ENCODE measurements at regions not wholly inside any gene's neighbourhood (a gene's known extent, or its start where the extent isn't known, plus 50 kb on each side); places are given as distances from the start of the nearest gene placed in this dataset.

DNA sequence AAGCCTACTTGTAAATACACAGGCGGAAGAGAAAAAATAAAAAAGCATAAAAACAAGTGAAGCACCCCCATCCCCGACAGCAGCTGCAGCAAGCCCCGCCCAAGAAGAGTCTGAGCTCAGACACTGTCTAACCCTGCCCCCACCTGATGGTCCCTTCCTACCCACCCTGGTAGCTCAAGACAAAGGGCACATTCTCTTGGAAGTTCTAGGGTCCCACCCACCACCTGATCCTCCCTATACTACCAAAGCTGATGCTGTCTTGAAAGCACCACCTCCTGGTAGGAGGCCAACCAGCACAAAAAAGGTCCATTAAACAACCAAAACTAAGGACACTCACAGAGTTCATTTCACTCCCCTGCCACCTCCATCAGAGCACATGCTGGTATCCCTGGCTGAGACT lies 308.2 kb downstream of the KLHL13 start:
- DNase-seq (ENCODE audit: low spot score): no peak
- TF ChIP-seq, protein P1, sequence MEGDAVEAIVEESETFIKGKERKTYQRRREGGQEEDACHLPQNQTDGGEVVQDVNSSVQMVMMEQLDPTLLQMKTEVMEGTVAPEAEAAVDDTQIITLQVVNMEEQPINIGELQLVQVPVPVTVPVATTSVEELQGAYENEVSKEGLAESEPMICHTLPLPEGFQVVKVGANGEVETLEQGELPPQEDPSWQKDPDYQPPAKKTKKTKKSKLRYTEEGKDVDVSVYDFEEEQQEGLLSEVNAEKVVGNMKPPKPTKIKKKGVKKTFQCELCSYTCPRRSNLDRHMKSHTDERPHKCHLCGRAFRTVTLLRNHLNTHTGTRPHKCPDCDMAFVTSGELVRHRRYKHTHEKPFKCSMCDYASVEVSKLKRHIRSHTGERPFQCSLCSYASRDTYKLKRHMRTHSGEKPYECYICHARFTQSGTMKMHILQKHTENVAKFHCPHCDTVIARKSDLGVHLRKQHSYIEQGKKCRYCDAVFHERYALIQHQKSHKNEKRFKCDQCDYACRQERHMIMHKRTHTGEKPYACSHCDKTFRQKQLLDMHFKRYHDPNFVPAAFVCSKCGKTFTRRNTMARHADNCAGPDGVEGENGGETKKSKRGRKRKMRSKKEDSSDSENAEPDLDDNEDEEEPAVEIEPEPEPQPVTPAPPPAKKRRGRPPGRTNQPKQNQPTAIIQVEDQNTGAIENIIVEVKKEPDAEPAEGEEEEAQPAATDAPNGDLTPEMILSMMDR (IDR thresholded peaks at IDR 0.05; ENCODE audit: extremely low read depth, insufficient read depth, missing control alignments): no peak
- in situ Hi-C loops (cut with MboI; ENCODE audit: low pct_unique_long_range_greater_than_20kb, low sequenced_read_pairs, unreplicated experiment): no loop called here

DNA sequence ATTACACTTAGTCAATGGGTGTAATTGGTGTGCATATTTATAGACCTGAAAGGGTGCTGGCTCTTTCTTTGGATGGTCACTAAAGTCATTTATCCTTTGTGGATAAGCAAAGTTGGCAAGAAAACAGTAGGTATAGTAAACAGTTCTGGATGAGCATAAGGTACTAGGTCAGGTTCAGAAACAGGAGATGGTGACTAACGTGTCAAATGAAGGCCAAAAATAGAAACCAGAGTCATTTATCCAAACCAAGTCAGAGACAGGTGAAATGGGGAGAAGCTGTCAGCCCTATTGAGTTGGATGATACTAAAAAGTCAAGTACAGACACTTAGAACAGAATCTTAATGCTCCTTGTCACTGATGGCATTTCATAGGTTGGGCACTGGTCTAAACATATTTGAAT lies 313.1 kb downstream of the KLHL13 start:
- TF ChIP-seq, protein P1 (IDR thresholded peaks at IDR 0.05; ENCODE audit: extremely low read depth, insufficient read depth, missing control alignments): no peak
- in situ Hi-C loops (cut with MboI; ENCODE audit: low pct_unique_long_range_greater_than_20kb, low sequenced_read_pairs, unreplicated experiment): no loop called here
- DNase-seq (ENCODE audit: low spot score): no peak

DNA sequence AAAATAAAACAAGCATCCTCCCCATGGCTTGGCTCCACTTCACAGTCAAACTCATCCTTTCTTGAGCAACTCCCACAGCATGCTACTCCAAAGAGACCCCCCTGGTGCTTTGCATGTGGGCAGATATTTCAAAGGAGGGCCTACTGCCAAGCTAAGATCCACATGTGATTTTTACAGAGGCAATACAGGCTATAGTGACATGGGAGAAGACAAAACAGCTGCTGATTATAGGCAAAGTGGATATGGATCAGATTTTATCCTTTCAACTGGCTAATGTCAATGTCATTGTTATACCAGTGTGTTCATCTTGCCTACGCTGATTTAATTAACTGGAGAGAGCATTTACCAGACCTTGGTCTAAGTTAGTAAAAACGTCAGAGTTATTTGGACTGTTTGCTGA lies 328.3 kb downstream of the KLHL13 start:
- TF ChIP-seq, protein P1 (IDR thresholded peaks at IDR 0.05; ENCODE audit: extremely low read depth, insufficient read depth, missing control alignments): no peak
- in situ Hi-C loops (cut with MboI; ENCODE audit: low pct_unique_long_range_greater_than_20kb, low sequenced_read_pairs, unreplicated experiment): no loop called here
- no peak for DNase-seq (ENCODE audit: low spot score)

DNA sequence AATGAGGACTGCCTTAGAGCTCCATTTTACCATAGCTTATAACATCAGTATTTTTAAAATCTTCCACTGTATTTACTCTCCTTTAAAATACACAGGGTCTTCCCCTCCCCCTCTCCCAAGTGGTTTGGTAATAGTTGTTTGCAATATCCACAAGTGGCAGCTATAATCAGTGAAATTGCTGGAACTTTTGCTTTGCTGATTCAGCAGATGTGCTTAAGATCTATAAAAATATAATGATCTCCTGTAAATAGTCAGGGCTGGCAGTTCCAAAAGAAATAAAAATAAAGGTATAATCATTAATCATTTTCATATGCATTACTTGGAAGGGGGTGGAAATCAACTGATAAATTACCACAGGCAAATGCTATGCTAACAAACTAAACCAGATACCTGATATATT lies 345.2 kb downstream of the KLHL13 start:
- TF ChIP-seq, protein P1 (IDR thresholded peaks at IDR 0.05; ENCODE audit: extremely low read depth, insufficient read depth, missing control alignments): no peak
- no peak for DNase-seq (ENCODE audit: low spot score)
- in situ Hi-C loops (cut with MboI; ENCODE audit: low pct_unique_long_range_greater_than_20kb, low sequenced_read_pairs, unreplicated experiment): no loop called here

DNA sequence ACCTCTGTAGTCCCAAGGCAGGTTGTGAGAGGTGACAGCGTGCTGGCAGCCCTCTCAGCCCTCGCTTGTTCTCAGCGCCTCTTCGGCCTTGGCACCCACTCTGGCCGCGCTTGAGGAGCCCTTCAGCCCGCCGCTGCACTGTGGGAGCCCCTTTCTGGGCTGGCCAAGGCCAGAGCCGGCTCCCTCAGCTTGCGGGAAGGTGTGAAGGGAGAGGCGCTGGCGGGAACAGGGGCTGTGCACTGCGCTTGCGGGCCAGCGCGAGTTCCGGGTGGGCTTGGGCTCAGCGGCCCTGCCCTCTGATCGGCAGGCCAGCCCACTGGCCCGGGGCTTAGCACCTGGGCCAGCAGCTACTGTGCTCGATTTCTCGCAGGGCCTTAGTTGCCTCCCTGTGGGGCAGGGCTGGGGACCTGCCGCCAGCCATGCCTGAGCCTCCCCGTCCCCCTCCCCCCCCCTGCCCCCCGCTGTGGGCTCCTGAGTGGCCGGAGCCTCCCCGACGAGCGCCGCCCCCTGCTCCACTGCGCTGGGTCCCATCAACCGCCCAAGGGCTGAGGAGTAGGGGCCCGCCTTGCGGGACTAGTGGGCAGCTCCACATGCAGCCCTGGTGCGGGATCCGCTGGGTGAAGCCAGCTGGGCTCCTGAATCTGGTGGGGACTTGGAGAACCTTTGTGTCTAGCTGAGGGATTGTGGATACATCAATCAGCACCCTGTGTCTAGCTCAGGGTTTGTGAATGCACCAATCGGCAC lies 347.6 kb downstream of the KLHL13 start:
- TF ChIP-seq, protein P1 (IDR thresholded peaks at IDR 0.05; ENCODE audit: extremely low read depth, insufficient read depth, missing control alignments): no peak
- DNase-seq (ENCODE audit: low spot score): no peak
- in situ Hi-C loops (cut with MboI; ENCODE audit: low pct_unique_long_range_greater_than_20kb, low sequenced_read_pairs, unreplicated experiment): no loop called here

DNA sequence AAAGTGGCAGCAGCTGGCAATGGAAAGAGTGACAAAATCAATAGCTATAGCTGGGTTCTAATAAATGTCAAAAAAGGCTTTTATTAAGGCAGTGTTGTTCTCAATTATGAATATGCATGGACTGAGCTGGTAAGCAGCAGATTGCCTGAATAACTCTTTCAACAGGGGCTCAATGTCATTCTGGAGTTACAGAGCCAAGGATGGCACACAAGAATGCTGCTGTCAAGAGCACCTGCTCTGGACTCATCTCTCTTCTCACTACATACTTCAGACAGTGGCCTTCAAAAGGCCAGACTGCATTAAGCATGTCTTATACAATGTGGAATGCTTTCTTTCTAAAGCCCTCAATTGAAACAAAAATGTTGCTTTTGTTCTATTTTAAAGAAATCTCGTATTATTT lies 351.4 kb downstream of the KLHL13 start:
- TF ChIP-seq, protein P1 (IDR thresholded peaks at IDR 0.05; ENCODE audit: extremely low read depth, insufficient read depth, missing control alignments): no peak
- no peak for DNase-seq (ENCODE audit: low spot score)
- in situ Hi-C loops (cut with MboI; ENCODE audit: low pct_unique_long_range_greater_than_20kb, low sequenced_read_pairs, unreplicated experiment): no loop called here

Data from GM13977 (cell line).